ENCODE measurements at regions not wholly inside any gene's neighbourhood (a gene's known extent, or its start where the extent isn't known, plus 50 kb on each side); places are given as distances from the start of the nearest gene placed in this dataset.

DNA sequence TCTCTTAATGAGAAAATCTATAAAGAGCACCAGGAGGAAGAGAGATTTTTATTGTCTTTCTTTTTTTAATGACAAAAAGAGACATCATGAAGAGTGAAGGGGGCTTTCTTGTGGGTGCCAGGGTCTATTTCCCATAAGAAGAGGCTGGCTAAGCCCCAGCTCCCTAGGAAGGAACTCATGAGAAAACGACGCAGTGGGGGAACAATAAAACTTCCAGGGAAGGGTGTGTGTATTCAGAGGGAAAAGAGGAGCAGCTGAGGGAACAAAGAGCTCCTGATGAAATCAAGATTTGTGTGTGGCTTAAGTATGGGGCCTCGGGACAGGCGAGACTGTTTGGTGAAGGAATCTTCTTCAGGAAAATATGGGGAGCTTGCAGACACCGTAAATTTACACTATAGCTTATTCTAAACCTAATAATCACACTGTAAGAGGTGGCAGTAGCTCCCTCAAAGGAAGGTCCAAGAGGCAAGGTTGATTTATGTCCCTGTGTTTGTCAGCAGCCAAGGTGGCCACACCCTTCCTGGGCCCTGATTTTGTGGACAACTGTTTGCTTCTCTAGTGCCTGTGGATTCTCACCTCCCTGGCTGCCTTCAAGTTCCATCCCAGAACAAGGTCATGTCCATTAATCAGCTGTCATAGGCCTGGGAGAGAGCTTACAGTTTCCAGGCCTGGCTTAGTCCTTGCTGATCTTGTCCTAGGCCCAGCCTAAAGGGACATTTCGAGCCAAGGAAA lies 615.7 kb downstream of the INSC start:
- no peak for DNase-seq (ENCODE audit: low read depth in 2 of 2)

DNA sequence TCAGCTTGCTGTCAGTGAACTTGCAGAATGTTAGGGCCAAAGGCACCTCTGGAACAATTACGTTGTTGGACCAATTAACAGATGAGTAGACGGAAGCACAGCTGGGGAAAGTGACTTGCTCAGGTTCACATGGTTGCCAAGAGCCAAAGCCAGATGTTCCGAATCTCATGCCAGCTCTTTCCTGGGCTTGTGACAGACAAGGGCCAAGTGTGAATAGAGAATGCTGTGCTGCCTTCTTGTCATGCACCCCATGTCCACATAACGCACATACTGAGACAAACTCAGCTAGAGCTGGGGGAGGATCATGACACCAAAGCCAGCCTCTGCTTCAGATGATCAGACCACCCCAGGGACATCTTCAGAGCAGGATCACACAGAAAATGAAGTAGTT lies 616.3 kb downstream of the INSC start:
- no peak for DNase-seq (ENCODE audit: low read depth in 2 of 2)

DNA sequence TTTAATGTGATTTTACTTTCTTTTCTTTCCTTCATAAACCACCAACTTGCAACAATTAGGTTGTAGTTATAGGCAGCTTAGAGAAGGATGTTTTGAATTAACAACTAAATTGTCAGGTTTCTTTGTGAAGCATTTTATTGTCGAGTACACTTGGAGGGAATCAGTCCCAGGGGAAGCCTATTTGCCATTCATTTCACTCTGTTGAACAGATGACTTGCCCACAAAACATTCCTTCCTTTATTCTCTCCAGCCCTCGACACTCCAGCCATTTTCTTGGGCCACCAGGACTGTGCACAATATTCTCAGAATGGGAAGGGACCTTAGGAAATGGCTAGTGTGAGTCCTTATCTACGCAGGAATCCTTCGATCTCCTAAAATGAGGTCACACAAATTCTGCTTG lies 620.6 kb downstream of the SOX6 start:
- DNase-seq (ENCODE audit: low read depth in 2 of 2) = no peak

DNA sequence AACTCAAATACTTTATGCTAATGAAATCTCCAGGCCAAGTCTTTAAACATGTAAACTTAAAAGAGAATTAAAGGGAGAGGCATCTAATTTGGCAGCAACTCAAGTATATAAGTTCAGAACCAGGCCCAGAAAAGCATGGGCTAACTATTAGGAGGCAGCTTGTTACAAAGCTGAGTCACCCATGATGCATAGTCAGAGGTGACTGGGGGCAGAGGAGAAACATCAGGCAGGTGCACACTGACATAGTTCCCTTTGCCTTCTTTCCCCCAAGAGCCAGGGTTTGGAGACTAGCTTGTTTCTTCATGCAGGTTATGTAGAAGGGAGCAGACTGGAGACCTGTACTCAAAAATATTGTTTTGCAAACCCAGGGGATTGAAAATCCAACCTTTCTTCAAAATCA lies 619.0 kb downstream of the SOX6 start:
- no peak for DNase-seq (ENCODE audit: low read depth in 2 of 2)

DNA sequence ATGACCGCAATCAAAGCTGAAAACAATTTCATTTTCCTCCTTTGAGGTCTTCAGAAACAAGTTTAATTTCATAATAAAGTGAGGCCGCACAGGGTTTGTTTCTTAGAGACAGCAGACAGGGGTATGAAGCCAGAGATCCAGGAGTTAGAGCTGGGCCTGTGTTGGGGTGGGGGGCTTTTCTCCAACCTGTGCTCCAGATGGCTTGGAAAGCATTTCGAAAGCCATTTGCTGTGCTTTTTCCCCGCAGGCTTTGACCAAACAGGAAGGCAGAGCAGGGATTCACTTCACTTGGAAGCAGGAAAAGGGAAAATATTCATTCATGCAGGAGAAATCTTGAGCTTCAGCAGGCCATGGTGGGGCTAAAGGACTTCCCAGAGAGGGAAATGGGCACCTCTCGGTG lies 617.4 kb downstream of the SOX6 start:
- no peak for DNase-seq (ENCODE audit: low read depth in 2 of 2)

DNA sequence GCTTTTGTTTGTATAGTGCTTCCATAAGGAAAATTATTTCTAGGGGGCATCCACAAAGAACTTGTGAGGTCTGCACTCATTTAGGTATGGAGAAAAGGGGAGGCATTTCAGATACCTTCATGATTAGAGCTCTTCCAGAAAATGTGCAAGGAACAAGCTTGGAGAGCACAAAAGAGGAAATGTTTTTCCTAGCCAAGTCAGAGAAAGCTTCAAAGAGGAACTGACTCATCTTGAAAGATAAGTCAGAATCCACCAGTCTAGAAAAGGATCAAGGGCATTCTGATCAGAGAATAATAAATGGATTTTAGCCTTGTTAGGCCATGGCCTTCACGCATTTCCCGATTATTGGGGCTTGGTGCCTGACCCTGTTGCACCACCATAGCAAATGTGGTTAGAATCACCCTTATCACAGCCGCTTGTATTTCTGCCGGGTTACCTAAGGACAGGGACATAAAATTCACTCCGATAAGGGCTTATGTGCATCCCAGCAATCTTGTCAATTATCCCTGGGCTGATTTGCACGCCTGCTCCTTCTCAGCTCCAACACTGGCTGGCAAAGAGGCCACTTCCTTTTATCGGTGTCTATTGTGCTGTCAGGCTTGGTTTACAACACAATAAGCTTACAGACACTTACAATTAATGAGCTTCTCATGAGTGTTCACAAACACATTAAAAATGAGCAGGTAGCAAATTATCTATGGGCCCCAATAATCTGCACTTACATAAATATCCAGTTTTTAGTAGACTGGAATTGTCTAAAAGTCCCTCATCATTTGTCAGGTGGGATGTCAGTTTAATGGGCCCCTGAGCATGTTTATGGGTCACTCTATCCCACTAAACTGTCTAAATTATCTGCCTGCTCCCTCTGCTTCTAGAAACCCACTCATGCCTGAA lies 613.5 kb downstream of the SOX6 start:
- DNase-seq (ENCODE audit: low read depth in 2 of 2) = no peak

DNA sequence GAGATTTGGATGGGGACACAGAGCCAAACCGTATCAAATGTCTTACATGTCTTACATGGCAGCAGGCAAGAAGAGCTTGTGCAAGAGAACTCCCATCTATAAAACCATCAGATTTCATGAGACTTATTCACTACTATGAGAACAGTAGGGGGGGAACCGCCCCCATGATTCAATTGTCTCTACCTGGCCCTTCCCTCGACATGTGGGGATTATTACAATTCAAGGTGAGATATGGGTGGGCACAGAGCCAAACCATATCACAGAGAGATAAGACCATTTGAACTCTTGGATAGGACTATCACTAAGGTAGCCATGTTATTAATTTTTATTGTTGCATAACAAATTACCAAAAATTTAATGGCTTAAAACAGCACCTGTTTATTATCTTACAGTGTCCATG lies 611.7 kb downstream of the SOX6 start:
- no peak for DNase-seq (ENCODE audit: low read depth in 2 of 2)

DNA sequence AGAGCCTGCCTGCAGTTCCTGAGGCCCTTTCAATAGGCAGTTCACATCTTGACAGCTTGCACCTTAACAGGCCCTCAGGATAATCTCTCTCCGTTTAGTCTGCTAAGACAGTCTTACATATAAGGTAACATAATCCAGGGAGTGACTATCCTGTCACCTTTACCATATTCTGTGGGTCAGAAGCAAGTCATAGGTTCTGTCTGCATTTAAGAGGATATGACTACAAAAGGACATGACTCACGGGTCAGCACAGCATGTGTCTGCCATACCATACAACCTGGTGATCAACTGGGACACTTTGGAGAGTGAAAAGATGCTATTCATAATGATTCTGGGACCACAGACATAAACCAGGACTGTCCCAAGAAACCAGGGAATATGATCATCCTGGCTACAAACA lies 611.1 kb downstream of the SOX6 start:
- DNase-seq (ENCODE audit: low read depth in 2 of 2) = no peak

DNA sequence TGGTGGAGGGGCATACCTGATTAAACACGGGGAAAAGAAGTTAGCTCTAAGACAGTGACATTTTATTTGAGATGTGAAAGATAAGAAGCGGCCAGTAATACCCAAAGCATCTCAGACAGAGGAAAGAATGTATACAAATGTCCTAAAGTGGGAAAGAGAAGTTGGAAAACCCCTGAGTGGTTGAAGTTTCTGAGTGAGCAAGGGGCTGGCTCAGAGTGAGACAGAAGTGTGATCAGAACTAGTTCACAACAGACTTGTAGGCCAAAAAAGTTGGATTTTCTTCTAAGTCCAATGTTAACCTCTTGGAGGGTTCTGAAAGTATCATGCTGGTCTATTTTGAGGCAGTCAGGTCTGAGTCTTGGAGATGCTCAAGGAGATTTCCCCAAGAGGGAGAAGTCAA lies 608.7 kb downstream of the SOX6 start:
- DNase-seq (ENCODE audit: low read depth in 2 of 2) = no peak

DNA sequence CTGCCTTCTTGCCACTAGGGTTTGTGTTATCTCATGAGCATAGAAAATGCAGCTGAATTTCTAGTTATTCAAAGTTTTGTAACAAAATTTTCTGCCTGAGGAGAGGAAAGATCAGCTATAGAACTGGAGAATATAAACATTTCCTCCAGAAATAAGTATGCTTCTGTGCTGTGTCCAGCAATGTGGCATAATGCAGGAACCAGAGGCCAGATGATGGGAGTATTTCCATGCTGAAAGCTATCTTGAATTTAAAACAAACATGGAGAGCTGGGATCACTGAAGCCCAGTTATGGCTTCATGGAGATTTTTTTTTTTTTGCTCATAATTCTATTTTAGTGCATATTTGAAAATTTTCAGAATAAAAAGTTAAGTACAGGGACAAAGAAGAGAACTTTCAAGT lies 608.2 kb downstream of the SOX6 start:
- no peak for DNase-seq (ENCODE audit: low read depth in 2 of 2)

DNA sequence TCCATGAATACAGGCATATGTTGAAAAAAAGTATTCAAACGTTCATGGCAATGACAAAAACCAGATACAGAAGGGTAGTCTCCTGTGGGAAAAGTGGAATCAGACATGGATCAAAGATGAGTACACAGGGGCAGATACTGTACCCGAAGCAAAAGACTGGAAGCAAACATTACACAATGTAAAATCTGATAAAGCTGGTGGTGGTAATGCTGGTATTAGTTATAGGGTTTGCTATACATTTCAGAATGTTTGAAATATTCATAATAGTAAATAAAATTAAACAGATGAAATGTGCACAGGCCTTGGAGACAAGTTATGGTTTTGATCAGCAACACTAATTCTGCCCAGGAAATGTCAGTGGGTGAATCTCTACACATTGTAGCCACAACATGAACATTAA lies 607.6 kb downstream of the SOX6 start:
- DNase-seq (ENCODE audit: low read depth in 2 of 2) = no peak

DNA sequence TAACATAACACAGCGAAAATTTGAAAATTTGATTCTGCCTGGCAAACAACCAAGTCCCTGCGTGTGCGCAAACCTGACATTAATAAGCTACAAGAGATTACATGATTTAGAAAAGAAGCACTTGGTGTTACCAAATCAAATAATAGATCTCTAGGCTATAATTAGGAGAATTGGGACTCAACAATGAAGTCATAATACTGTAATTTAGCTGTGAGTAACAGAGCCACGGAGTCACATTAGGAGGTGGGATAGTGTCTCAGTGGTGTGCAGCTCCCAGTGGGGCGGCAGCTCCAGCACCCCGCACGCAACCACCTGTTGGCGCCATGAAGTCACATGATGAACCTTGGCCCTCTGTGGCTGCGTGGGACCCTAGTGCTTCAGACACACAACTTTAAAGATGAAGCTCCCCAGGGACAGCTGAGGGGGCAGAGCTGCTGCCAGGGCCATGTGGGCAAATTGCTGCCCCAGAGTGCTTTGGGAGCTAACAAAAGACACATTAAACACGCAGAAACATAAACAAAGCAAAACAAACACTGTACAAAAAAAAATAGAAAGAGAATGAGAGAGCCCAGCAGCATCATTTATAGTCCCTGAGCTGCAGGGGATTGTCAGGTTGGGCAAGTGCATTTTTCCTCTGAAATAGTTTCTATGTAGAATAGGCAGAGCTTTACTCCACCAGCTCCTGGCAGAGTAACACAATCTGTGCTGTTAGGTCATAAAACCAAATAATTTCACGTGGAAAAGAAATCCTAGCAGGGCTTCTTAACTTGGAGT lies 605.6 kb downstream of the SOX6 start:
- DNase-seq (ENCODE audit: low read depth in 2 of 2) = no peak

DNA sequence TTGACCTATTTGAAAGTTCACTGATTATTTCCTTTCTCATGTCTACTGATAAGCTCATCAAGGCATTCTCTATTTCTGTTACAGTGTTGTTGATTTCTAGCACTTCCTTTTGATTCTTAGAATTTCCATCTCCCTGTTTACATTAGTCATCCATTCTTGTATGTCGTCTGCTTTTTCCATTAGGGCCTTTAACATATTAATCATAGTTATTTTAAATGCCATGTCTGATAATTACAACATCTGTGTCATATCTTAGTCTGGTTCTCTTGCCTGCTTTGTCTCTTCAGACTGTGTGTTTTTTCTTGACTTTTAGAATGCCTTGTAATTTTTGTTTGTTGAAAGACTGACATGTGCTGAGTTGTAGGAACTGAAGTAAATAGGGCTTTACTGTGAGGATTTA lies 602.1 kb downstream of the SOX6 start:
- DNase-seq (ENCODE audit: low read depth in 2 of 2) = no peak

DNA sequence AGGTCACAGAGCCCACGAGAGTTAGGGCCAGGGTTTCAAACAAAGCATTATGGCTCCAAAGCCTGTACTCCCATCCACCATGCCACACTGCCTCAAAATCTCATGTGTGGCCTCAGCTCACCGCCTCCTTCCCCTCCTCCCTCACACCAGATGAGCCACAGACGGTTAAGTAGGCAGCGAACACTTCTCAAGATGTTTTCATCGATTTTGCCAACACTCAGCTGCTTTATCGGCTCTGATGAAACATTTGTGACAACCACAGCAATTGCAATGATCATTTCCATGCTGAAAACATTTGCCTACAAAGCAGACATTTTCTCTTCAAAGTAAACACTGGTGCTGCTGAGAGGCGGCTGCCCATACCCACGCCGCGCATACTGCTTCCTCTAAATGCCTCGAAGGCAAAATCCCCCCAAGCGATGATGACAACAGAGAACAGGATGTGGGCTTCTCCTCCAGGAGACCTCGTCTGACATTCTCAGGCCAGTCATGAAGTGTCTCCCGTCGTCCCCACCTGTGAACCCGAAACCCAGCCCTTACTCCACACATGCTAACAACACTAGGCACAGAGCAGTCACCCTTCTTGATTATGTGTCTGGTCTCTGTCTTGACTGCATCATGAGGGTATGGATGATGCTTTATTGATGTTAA lies 599.2 kb downstream of the SOX6 start:
- no peak for DNase-seq (ENCODE audit: low read depth in 2 of 2)

DNA sequence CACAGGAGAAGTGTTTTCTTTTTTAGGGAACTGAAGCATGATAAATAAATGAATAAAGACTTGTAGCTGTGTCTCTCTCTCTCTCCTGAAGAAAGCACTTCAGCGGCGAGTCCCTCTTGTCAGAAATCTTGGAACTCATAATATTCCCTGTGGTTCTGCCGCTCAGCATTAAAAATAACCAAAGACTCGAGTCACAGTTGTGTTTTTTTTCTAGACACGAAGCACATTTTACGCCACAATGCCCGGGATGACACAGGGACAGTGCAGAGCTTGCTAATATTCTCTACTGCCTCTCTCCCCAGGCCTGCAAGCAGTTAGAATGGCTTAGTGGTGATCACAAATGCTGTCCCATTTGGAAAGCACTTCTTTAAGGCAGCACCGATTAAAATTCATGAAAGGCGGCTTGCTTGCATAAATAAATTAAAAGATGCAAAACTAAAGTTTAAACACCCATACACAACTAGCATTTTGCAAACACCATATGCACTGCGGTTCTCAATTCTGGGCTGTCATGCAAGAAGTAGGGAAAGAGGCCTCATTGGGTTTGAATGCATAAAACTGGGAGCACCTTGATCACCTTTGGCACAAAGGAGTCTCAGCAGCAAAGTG lies 597.4 kb downstream of the SOX6 start:
- DNase-seq (ENCODE audit: low read depth in 2 of 2) = no peak

DNA sequence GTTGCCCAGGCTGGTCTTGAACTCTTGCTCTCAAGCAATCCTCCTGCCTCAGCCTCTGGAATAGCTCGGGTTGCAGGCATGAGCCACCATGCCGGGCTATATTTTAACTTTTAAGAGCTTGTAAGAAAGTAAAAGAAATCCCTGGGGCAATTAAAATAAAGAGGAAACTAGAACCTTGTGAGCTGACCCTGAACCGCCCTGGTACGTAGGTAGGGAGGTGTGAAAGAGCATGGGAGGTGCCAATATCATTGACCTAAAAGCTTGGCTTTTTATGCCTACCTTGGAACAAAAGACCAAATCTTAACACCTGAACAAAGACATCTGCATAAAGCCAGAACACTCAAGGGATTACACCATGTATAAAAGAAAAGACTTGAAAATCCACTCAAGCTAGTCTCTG lies 595.1 kb downstream of the SOX6 start:
- DNase-seq (ENCODE audit: low read depth in 2 of 2) = no peak

DNA sequence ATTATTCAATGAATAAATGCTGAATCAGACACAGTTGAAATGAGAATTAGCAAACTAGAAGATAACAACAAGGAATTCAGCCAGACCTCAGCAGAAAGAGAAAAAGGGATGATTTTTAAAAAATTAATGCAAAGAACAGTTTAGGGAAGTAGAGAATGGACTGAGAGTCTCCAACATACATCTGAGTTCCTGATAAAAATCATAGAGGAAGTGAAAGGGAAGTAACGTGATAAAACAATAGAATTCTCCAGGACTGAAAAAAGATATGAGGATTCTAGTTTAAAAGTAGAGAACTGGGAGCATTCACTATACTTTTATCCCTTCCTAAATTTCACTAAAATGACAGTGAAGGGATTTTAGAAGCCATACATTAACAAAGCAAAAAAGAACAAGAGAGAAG lies 592.0 kb downstream of the SOX6 start:
- no peak for DNase-seq (ENCODE audit: low read depth in 2 of 2)

DNA sequence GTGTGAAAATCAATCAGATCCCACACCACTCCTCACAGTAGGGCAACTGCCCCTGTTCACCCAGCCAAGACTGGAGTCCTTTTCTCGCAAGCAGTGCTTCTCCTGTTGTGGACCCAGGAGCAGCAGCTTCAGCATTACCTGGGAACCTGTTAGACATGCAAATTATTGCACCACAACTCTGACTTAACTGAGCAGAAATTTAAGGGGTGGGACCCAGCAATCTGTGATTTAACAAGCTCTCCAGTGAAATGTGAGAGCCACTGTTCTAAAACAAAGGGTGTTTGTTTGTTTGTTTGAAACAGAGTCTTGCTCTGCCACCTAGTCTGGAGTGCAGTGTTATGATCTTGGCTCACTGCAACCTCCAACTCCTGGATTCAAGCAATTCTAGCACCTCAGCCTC lies 591.4 kb downstream of the SOX6 start:
- no peak for DNase-seq (ENCODE audit: low read depth in 2 of 2)

DNA sequence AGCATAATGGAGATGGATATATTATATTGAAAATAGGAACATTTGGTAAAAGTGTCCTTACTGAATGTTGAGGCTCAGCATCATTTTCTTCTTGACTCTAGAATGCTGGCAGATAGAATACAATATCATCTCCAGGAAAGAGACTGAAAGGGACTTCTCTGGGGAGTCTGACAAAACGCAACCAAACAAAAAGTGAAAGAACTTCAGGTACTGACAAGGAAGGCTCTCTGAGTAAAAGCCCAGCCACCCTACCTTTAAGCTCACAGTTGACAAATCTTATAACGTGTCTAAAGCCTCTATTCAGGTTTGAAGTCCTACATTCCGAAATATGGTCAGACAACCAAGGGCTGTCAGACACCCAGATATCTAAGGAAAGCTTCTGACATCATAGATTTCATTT lies 590.8 kb downstream of the SOX6 start:
- no peak for DNase-seq (ENCODE audit: low read depth in 2 of 2)

DNA sequence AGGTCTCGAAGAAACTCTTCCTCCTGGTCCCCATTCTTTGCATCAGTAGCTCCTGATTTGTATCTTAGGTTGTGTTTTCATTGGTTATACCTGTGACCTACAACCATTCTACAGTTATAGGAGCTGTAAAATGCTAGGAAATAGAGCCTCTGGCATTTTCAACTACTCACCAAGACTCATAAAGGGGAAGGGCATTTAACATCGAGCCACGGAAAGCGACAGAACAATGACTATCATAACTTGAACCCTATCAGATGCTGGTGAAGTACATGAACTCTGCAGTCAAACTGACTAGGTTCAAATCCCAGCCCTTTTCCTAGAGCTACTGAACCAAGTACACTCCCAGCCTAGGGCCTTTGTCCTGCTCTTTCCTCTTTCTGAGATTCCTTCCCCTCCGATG lies 588.0 kb downstream of the SOX6 start:
- DNase-seq (ENCODE audit: low read depth in 2 of 2) = no peak

DNA sequence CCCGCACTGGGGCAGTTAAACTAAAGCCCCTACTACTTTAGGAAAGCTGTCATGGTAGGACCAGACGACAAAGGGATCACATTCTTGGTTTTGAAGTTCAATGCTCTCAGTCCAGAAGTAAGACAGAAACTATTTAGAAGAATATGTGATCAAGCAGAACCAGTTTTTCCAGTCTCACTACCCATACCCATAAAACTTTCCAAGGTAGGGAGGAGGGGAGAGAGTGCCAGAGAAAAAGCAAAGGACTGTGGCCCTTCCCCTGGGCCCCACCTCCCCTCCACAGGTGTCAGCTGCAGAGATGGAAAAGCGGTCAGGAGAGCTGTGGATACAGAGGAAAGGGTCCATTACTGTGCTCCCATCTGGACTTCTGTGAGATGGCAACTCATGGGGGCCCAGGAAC lies 587.1 kb downstream of the SOX6 start:
- DNase-seq (ENCODE audit: low read depth in 2 of 2) = no peak

Data from stimulated activated CD4-positive, alpha-beta T cell treated with anti-CD3 and anti-CD28 coated beads, Interleukin-1b, Interleukin-23, amount 100 ng/mL, for 1 hour (primary cell).